NCI-H1417 (cell line): ENCODE measurements at regions not wholly inside any gene's neighbourhood (a gene's known extent, or its start where the extent isn't known, plus 50 kb on each side); places are given as distances from the start of the nearest gene placed in this dataset.

Experiments used
- DNase-seq, 3 experiments: peaks; one replicate each; lab custom pipeline; 2025; lab: John Stamatoyannopoulos, UW

DNA sequence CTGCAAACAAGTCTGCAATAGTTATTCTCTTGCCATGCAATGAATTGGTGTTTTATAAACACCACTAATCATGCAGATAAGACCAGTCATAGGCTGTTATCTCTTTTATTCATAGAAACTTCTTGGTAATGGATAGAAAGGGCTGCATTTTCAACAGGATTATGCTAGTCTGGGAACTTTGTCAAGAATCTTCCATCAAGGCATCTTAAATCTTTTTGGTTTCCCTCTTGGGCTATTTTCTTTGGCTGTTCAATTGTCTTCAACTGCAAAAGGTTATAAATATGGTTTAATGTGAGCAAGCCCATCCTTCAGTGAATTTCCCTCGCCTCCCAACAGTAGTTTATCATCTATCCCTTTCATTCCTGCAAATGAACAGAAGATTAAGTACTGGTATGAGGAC, 59.0 kb upstream of the MINAR1 start:
- no peak for DNase-seq

DNA sequence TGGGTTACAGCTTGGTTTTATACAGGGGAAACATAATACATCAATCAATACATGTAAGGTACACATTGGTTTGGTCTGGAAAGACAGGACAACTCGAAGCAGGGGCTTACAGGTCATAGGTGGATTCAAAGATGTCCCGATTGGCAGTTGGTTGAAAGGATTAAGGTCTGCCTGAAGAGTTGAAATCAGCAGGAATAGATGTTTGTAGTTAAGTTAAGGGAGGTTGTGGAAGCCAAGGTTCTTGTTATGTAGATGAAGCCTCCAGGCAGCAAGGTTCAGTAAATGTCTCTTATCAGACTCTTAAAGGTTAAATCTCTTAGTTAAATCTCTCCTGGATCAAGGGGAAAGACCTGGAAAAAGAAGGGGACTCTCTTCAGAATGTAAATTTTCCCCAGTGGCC, 58.4 kb upstream of the MINAR1 start:
- no peak for DNase-seq

- DNase-seq = no peak
Observed at GRCh38 chr15:79376383-79376782, 55.8 kb upstream of the MINAR1 start.

- DNase-seq = peak in 1 of 3 experiments; percentile 13
Observed at GRCh38 chr15:79378394-79379109, 53.6 kb upstream of the MINAR1 start.

DNA sequence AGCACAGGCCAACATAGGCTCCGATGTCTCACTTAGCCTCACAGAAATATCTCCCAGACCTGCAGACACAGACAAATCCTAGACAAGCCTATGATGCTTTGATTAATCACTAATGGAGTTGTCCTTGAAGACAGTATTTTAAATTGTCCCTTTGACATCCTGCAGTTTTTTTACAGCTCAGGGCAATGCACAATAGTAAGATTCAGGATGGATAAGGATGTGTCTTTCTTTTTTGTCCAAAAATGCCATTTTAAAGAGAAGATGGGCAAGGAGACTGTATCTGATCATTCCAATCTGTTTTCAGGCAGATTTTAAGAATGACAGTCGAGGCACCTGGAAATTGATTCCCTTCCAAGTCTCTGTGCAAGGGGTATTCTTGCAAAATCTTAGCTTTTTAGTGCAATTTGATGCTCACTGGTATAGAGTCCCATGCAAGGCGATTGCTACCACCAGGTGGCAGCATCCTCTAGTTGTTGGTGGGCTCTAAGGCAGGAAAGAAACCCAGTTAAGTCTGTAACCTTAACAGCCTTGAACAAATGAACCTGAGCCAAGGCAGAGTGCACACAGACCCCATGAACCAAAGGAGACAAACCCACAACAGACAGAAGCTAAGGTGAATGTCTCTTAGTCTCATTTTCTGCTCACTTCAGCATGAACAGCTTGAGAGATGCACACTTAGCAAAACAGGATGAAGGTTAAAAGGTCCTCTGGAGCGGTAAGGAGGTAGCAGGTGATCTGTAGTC, 51.2 kb upstream of the MINAR1 start:
- DNase-seq = peak; percentile 66 to 91 (median 67)

GRCh38 chr15:79381593-79381992, 50.5 kb upstream of the MINAR1 start:
- DNase-seq = peak in 2 of 3 experiments; percentile 59 to 79
